Activated CD8-positive, alpha-beta memory T cell treated with anti-CD3 and anti-CD28 coated beads, Interleukin-2, amount 50 U/mL, for 48 hours (primary cell): ENCODE measurements at regions not wholly inside any gene's neighbourhood (a gene's known extent, or its start where the extent isn't known, plus 50 kb on each side); places are given as distances from the start of the nearest gene placed in this dataset.

Experiments
- DNase-seq: peaks from one replicate; pipeline ENCODE4 v3.0.0-alpha.2; 2020

DNA sequence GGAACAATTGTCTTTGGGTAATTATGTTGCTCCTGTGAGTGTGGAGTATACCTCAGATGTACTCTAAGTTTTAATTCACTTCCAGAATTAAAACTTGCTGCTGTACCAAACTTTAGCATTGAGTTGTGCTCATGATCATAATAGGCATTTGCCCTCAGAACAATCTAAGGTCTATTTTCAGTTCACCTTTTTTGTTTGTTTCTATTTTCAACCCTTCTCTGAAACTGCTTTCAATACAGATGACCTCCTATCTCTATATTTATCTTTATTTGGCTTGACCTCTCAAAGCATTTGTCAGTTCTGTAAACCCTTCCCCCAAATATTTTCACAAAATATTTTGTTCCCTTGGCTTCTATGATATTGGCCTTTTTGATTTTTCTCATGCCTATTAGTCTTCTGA, 873.0 kb downstream of the OLFM4 start:
- DNase-seq = no peak

GRCh38 chr13:53907891-53908290, 879.3 kb downstream of the OLFM4 start:
- no peak for DNase-seq

DNA sequence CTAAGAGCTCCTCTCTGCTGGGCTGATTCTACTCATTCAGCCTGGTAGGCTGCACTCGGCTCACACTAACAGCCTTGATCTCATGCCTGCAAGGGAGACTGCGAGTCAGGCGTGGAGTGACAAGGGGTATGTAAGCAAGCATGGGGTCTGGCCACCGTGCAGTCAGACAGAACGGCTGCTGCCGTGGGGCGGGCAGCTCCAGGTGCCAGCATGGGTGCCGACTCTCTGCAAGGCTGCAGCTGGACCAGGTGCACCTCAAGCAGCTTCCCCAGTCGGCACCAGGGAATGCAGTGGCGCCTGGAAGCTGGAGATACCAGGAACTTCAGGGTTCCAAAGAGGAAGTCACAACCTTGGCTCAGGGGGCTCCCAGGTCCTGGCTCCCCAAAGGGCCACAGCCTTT, 892.3 kb downstream of the OLFM4 start:
- no peak for DNase-seq

- DNase-seq = no peak
Measured at GRCh38 chr13:53921473-53921872, 892.9 kb downstream of the OLFM4 start.

DNA sequence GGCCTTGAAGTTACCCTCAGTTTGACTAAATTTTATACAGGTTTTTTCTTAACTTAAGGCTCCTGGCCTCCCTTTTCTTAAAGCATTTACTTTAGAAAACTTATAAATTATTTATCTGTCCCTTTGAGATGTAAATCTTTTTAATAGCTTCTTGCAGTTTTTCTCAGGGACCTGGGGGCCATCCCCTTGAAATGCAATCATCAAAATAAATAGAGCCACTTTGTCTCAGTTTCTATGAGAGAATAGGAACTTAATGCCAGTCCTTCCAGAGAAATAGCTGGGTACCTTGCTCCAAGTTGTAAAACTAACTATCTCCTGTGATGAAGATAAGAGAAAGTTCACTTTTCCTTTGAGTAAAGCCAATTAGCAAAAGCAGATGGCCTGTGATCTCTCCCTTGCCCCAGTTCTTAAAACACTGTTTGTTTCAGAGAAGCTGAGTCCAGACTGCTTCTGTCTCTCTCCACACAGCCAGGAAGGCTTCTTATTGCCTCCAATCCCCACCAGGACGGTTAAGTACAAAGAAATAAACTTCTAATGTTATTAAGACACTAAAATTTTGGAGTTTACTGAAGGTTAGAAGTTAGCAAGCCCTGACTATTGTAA, 913.1 kb downstream of the OLFM4 start:
- no peak for DNase-seq

GRCh38 chr13:53946500-53946899, 917.9 kb downstream of the OLFM4 start:
- no peak for DNase-seq

- no peak for DNase-seq
Measured at GRCh38 chr13:53953183-53953582, 924.6 kb downstream of the OLFM4 start.
